A549 (cell line): ENCODE measurements at regions not wholly inside any gene's neighbourhood (a gene's known extent, or its start where the extent isn't known, plus 50 kb on each side); places are given as distances from the start of the nearest gene placed in this dataset.

Source experiments
- ATAC-seq, 2 experiments: fragments of 200-7000 bp in 1 of 2; fragments of >200 bp in 1 of 2; cut with Nextera tagmentation in 1 of 2; cut with Tn5 transposase in 1 of 2; 3 replicates each; pipeline versions ENCODE4 v1.8.0 to v1.9.1; 2018 to 2020; ENCODE audit warnings: mild to moderate bottlenecking in 1 of 2, moderate library complexity in 1 of 2
- CTCF ChIA-PET: fragments of 300-600 bp; sonication (Branson Sonifier 250); formaldehyde crosslinking; extraction: SDS; loops from one replicate; lab custom pipeline; 2021; ENCODE audit warnings: antibody characterized with exemption, inconsistent platforms; lab: Yijun Ruan, JAX
- POLR2A ChIA-PET: fragments of 350-600 bp; formaldehyde crosslinking; extraction: SDS; loops from one replicate; lab custom pipeline; 2021; ENCODE audit warnings: antibody characterized with exemption, inconsistent platforms; lab: Yijun Ruan, JAX
- DNase-seq, 2 experiments: peaks; one replicate each; pipeline versions ENCODE4 v3.0.0 to v3.0.0-alpha.2; 2011 to 2016; ENCODE audit warnings: low read depth in 1 of 2, low spot score in 1 of 2
- FAIRE-seq: peaks from 2 replicates; lab custom pipeline; 2011; peaks lifted over from hg19 to GRCh38; lab: Jason Lieb, UNC
- H3K27ac ChIP-seq, 2 experiments: fragments of >200 bp; sonication (Bioruptor Twin); formaldehyde crosslinking; 3 replicates each; pipeline ENCODE4 v1.5.1; 2016 to 2017
- H3K4me1 ChIP-seq: fragments of >200 bp; sonication (Bioruptor Twin); formaldehyde crosslinking; 3 replicates; pipeline ENCODE4 v1.6.1; 2016
- H3K4me2 ChIP-seq: fragments of >200 bp; sonication (Bioruptor Twin); formaldehyde crosslinking; 3 replicates; pipeline ENCODE4 v1.6.1; 2016
- H3K4me3 ChIP-seq: fragments of >200 bp; sonication (Bioruptor Twin); formaldehyde crosslinking; 3 replicates; pipeline ENCODE4 v1.5.1; 2016
- H3K9me3 ChIP-seq: fragments of >200 bp; sonication (Bioruptor Twin); formaldehyde crosslinking; 3 replicates; pipeline ENCODE4 v1.6.1; 2016
- CHD2 ChIP-seq: fragments of 150-350 bp; IDR thresholded peaks from 2 replicates; pipeline ENCODE4 v1.6.1; 2014; ENCODE audit warnings: low read length; ENCODE audit not compliant: partially characterized antibody
- CHD4 ChIP-seq: fragments of 200-600 bp; sonication (generic); IDR thresholded peaks from 2 replicates; pipeline ENCODE4 v1.6.1; 2016; ENCODE audit warnings: antibody characterized with exemption, mild to moderate bottlenecking, borderline replicate concordance
- EP300 ChIP-seq, 2 experiments: fragments of >200 bp; sonication (Bioruptor Twin); formaldehyde crosslinking; IDR thresholded peaks; 2 replicates in 1 of 2; 3 replicates in 1 of 2; pipeline ENCODE4 v1.6.1; 2016 to 2017
- FOSL2 ChIP-seq, 2 experiments: fragments of 450-650 bp in 1 of 2; fragments of >200 bp in 1 of 2; sonication (Bioruptor Twin) in 1 of 2; formaldehyde crosslinking; IDR thresholded peaks; 2 replicates each; pipeline versions ENCODE4 v1.5.0 to v1.6.1; 2016 to 2020; ENCODE audit warnings: mild to moderate bottlenecking in 1 of 2, moderate library complexity in 1 of 2
- HOXA7 ChIP-seq: fragments of 250-450 bp; sonication (Bioruptor Pico); IDR thresholded peaks from 2 replicates; pipeline ENCODE4 v1.5.0; 2020; ENCODE audit warnings: mild to moderate bottlenecking, moderate library complexity
- HOXB13 ChIP-seq: fragments of 250-450 bp; sonication (Bioruptor Pico); IDR thresholded peaks from 2 replicates; pipeline ENCODE4 v1.5.0; 2020; ENCODE audit warnings: low read depth, mild to moderate bottlenecking, moderate library complexity
- JUN ChIP-seq, 2 experiments: fragments of >200 bp; sonication (Bioruptor Twin); formaldehyde crosslinking; IDR thresholded peaks; 2 replicates in 1 of 2; 3 replicates in 1 of 2; pipeline ENCODE4 v1.6.1; 2016 to 2017
- KDM1A ChIP-seq: fragments of 200-600 bp; sonication (generic); IDR thresholded peaks from 2 replicates; pipeline ENCODE4 v1.6.1; 2016; ENCODE audit warnings: low read depth, mild to moderate bottlenecking
- MAZ ChIP-seq: fragments of 150-350 bp; IDR thresholded peaks from 2 replicates; pipeline ENCODE4 v1.6.1; 2014; ENCODE audit warnings: antibody characterized with exemption, low read depth, low read length, borderline replicate concordance
- ZSCAN20 ChIP-seq: fragments of 250-450 bp; sonication (Bioruptor Pico); IDR thresholded peaks from 2 replicates; pipeline ENCODE4 v1.8.0; 2022; ENCODE audit warnings: mild to moderate bottlenecking, moderate library complexity
- WGBS: methylation state at CpG from one replicate; pipeline ENCODE4 v1.1.6; 2017; ENCODE audit errors: missing lambda C conversion rate; 5-methylcytosine and 5-hydroxymethylcytosine counted together
- TF ChIP-seq, protein P1 (sequence below): IDR thresholded peaks from 2 replicates; pipeline ENCODE4 v1.6.1; 2012; ENCODE audit warnings: low read depth, borderline replicate concordance
- TF ChIP-seq, protein P2 (sequence below): fragments of 250-450 bp; sonication (Bioruptor Pico); IDR thresholded peaks from 2 replicates; pipeline ENCODE4 v1.5.0; 2021; ENCODE audit warnings: mild to moderate bottlenecking, moderate library complexity, borderline replicate concordance
- TF ChIP-seq, protein P3 (sequence below): fragments of 450-650 bp; IDR thresholded peaks from 2 replicates; pipeline ENCODE4 v1.6.1; 2014; ENCODE audit warnings: antibody characterized with exemption

DNA sequence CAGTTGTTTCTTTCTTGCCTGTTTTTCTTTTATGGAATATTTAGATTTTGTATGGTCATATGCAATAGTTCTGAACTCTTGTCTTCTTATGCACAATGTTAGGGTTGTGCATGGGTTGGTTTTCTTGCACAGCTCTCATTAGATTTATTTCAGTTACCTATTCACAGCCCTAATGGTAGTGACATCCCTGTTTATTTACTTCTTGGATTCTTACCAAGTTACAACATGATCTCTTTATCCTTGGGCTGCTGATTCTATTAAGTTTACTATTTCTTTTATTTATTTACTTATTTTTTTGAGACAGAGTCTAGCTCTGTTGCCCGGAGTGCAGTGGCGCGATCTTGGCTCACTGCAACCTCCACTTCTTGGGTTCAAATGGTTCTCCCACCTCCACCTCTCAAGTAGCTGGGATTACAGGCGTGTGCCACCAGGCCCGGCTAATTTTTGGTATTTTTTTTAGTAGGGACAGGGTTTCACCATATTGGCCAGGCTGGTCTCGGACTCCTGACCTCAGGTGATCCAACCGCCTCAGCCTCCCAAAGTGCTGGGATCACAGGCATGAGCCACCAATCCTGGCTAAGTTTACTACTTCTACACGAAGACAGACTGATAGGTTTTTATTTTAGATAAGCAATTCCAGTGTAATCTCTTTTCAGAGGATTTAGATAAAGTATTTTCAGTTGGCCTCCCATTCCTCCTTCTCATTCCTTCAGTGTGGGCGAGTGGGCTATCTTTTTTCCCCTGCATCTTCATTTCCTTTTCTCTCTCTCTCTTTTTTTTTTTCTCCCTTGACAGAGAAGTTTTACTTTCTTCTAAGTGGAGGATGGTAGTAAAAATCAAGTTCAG lies 395.1 kb upstream of the RGS6 start:
- ChIA-PET POLR2A (no interaction called here), CTCF (interaction anchor here (0.6 kb wide), 1 partner anchor 118 kb away, joined by 3 read pairs; no protein-coding TSS in a partner anchor)
- Histone ChIP-seq H3K4me2 (no peak overlapping the region), H3K4me1 (no peaks in the 10 kb centered on the region)
- TF ChIP-seq, protein P1, sequence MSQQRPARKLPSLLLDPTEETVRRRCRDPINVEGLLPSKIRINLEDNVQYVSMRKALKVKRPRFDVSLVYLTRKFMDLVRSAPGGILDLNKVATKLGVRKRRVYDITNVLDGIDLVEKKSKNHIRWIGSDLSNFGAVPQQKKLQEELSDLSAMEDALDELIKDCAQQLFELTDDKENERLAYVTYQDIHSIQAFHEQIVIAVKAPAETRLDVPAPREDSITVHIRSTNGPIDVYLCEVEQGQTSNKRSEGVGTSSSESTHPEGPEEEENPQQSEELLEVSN, result no peak
- TF ChIP-seq CHD2, result no peak
- TF ChIP-seq, all 56 proteins: peak for 0
- Histone ChIP-seq H3K9me3 (no peaks in the 10 kb centered on the region), H3K27ac (no peak overlapping the region), H3K4me3 (no peak overlapping the region)
- FAIRE-seq (no peak), ATAC-seq (no peak), DNase-seq (no peak)
- WGBS, result 71% methylated on average over 9 of the region's 9 CpGs

DNA sequence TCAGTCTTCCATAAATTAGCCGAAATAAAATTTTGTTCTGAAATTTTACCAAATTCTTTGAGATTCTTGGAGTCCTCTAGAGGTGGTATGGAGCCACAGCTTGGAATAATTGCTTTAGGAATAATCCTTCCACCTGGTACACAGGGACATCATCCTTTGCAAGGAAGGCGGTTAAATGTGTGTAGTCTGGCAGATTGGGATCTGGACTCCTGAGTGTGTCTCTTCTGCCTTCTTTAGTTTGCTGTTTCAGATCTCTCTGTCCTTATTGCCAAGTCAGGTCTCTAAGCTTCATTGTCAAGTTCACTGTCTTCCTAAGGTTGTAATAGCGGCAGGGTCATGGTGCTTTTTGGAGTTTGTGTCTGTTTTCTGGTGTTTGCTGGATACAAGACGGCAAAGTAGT lies 393.9 kb upstream of the RGS6 start:
- H3K4me1 ChIP-seq, result no peaks in the 10 kb centered on the region
- CTCF ChIA-PET, result no interaction called here
- no peak overlapping the region for H3K27ac ChIP-seq
- POLR2A ChIA-PET, result no interaction called here
- no peak overlapping the region for H3K4me2 ChIP-seq
- H3K9me3 ChIP-seq, result no peaks in the 10 kb centered on the region
- ATAC-seq, result no peak
- DNase-seq, result no peak
- TF ChIP-seq, protein P2, sequence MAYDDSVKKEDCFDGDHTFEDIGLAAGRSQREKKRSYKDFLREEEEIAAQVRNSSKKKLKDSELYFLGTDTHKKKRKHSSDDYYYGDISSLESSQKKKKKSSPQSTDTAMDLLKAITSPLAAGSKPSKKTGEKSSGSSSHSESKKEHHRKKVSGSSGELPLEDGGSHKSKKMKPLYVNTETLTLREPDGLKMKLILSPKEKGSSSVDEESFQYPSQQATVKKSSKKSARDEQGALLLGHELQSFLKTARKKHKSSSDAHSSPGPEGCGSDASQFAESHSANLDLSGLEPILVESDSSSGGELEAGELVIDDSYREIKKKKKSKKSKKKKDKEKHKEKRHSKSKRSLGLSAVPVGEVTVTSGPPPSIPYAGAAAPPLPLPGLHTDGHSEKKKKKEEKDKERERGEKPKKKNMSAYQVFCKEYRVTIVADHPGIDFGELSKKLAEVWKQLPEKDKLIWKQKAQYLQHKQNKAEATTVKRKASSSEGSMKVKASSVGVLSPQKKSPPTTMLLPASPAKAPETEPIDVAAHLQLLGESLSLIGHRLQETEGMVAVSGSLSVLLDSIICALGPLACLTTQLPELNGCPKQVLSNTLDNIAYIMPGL (CRISPR knock-in tag), result no peak
- TF ChIP-seq, protein P3, sequence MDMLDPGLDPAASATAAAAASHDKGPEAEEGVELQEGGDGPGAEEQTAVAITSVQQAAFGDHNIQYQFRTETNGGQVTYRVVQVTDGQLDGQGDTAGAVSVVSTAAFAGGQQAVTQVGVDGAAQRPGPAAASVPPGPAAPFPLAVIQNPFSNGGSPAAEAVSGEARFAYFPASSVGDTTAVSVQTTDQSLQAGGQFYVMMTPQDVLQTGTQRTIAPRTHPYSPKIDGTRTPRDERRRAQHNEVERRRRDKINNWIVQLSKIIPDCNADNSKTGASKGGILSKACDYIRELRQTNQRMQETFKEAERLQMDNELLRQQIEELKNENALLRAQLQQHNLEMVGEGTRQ, result no peak
- TF ChIP-seq ZSCAN20 (CRISPR knock-in tag), result no peak
- TF ChIP-seq KDM1A, result no peak
- TF ChIP-seq CHD4, result no peak
- TF ChIP-seq FOSL2 (IDR thresholded peaks at IDR 0.05), result no peak
- no peak for TF ChIP-seq FOSL2 (CRISPR knock-in tag; IDR thresholded peaks at IDR 0.05)
- TF ChIP-seq, protein P1, result no peak
- TF ChIP-seq EP300 (IDR thresholded peaks at IDR 0.05), result no peak
- TF ChIP-seq JUN (IDR thresholded peaks at IDR 0.05), result no peak
- TF ChIP-seq HOXB13, result no peak
- WGBS, result 68% methylated on average over 4 of the region's 4 CpGs
- H3K4me3 ChIP-seq, result no peak overlapping the region
- no peak for FAIRE-seq

- ChIA-PET POLR2A (no interaction called here), CTCF (no interaction called here)
- no peaks in the 10 kb centered on the region for H3K9me3 ChIP-seq
- ATAC-seq, result no peak
- 48% methylated on average over 4 of the region's 4 CpGs for WGBS
- no peaks in the 10 kb centered on the region for H3K4me1 ChIP-seq
- H3K4me3 ChIP-seq, result no peak overlapping the region
- H3K4me2 ChIP-seq, result no peak overlapping the region
- no peak for TF ChIP-seq HOXA7 (CRISPR knock-in tag)
- no peak for TF ChIP-seq MAZ
- no peak overlapping the region for H3K27ac ChIP-seq
- no peak for DNase-seq
- no peak for FAIRE-seq
These were observed 393.1 kb upstream of the RGS6 start for GRCh38 chr14:71538938-71539649.
